A673 (cell line): ENCODE measurements at regions not wholly inside any gene's neighbourhood (a gene's known extent, or its start where the extent isn't known, plus 50 kb on each side); places are given as distances from the start of the nearest gene placed in this dataset.

ENCODE experiments used
- BruUV-seq: library from RNA; stranded (reverse); fragments of 400-500 nt; replicated peaks from 2 replicates; lab custom pipeline; 2021; lab: Mats Ljungman, UMichigan
- CTCF ChIA-PET: fragments of 300-600 bp; sonication (Branson Sonifier 250); formaldehyde crosslinking; loops from one replicate; lab custom pipeline; 2022; ENCODE audit warnings: antibody characterized with exemption; lab: Charles Lee
- POLR2A ChIA-PET: fragments of 300-600 bp; sonication (Branson Sonifier 250); formaldehyde crosslinking; loops from one replicate; lab custom pipeline; 2022; ENCODE audit warnings: antibody characterized with exemption; ENCODE audit not compliant: low non-redundant PET; lab: Charles Lee
- DNase-seq: peaks from one replicate; pipeline ENCODE4 v3.0.0-alpha.2; 2015; ENCODE audit warnings: low spot score
- H3K27ac ChIP-seq: fragments of 200-600 bp; sonication (generic); 2 replicates; pipeline ENCODE4 v1.5.1; 2016; ENCODE audit warnings: mixed run types, low read depth, mild to moderate bottlenecking, mixed read lengths, antibody characterized with exemption, low read length; ENCODE audit not compliant: poor library complexity, severe bottlenecking
- H3K27me3 ChIP-seq: fragments of 200-600 bp; sonication (generic); replicated peaks from 2 replicates; pipeline ENCODE4 v1.6.1; 2017; ENCODE audit warnings: mixed run types, low read depth, mild to moderate bottlenecking, mixed read lengths, antibody characterized with exemption, low read length; ENCODE audit not compliant: insufficient read depth, poor library complexity
- H3K36me3 ChIP-seq: fragments of 200-600 bp; sonication (generic); 2 replicates; pipeline ENCODE4 v1.6.1; 2016; ENCODE audit warnings: mixed run types, mild to moderate bottlenecking, mixed read lengths, antibody characterized with exemption, low read length; ENCODE audit not compliant: insufficient read depth, poor library complexity, severe bottlenecking
- H3K4me1 ChIP-seq: fragments of 200-600 bp; sonication (generic); 2 replicates; pipeline ENCODE4 v1.6.1; 2017; ENCODE audit warnings: mixed run types, mild to moderate bottlenecking, mixed read lengths, antibody characterized with exemption, low read length; ENCODE audit not compliant: insufficient read depth, poor library complexity, severe bottlenecking
- H3K4me3 ChIP-seq: fragments of 200-600 bp; sonication (generic); 2 replicates; pipeline ENCODE4 v1.5.1; 2016; ENCODE audit warnings: low read depth, mixed run types, mild to moderate bottlenecking, mixed read lengths, low read length; ENCODE audit not compliant: poor library complexity, severe bottlenecking
- H3K9me3 ChIP-seq: fragments of 200-600 bp; sonication (generic); 2 replicates; pipeline ENCODE4 v1.6.1; 2016; ENCODE audit warnings: mixed run types, low read depth, mild to moderate bottlenecking, mixed read lengths, antibody characterized with exemption, low read length; ENCODE audit not compliant: poor library complexity, severe bottlenecking
- CTCF ChIP-seq: fragments of 300-800, 200-600 bp; sonication (generic); conservative IDR thresholded peaks from 2 replicates; pipeline ENCODE4 v1.5.1; 2017; ENCODE audit warnings: low read depth, mild to moderate bottlenecking, antibody characterized with exemption, low read length, moderate library complexity, mixed read lengths
- EZH2 ChIP-seq: fragments of 200-600 bp; sonication (generic); IDR thresholded peaks from 2 replicates; pipeline ENCODE4 v1.6.1; 2017; ENCODE audit warnings: borderline replicate concordance, low read depth, mild to moderate bottlenecking, mixed read lengths, antibody characterized with exemption, low read length; ENCODE audit not compliant: poor library complexity, severe bottlenecking
- intact Hi-C: fragments of 100-400 bp; cut with micrococcal nuclease; formaldehyde crosslinking; loops from one replicate; pipeline ENCODE4 v1.10.0; 2022; ENCODE audit not compliant: unreplicated experiment

DNA sequence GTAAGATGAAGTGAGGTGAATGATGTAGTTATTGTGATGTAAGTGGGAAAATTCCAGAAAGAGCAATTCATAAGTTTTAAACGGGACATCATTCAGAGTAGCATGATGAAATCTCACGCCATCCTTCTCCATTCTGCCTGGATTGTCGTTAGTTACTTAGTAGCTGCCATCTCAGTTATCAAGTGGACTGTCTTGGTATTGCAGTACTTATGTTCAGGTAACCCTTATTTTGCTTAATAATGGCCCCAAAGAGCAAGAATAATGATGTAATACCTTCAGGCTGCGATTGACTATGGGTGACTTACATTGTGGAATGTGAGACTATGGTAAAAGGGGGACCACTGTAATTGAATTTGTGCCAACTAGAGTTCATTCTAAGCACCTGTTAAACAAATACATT, 234.1 kb upstream of the TOM1L1 start:
- no TSS peak for BruUV-seq
- no peaks in the 10 kb centered on the region for H3K36me3 ChIP-seq
- no peak overlapping the region for H3K27ac ChIP-seq
- no peaks in the 10 kb centered on the region for H3K27me3 ChIP-seq
- DNase-seq: no peak
- H3K4me3 ChIP-seq: no peak overlapping the region
- H3K4me1 ChIP-seq: no peaks in the 10 kb centered on the region
- TF ChIP-seq EZH2 (no peak), CTCF (no peak)
- CTCF ChIA-PET: no interaction called here
- POLR2A ChIA-PET: no interaction called here
- intact Hi-C loops: no loop called here
- H3K9me3 ChIP-seq: no peaks in the 10 kb centered on the region

GRCh38 chr17:54678158-54678557, 222.5 kb upstream of the TOM1L1 start:
- no TSS peak for BruUV-seq
- ChIA-PET CTCF (no interaction called here), POLR2A (no interaction called here)
- Histone ChIP-seq H3K4me3 (no peak overlapping the region), H3K27me3 (no peaks in the 10 kb centered on the region), H3K27ac (no peak overlapping the region), H3K4me1 (no peaks in the 10 kb centered on the region), H3K9me3 (no peaks in the 10 kb centered on the region), H3K36me3 (no peaks in the 10 kb centered on the region)
- no peak for DNase-seq
- no peak for TF ChIP-seq CTCF
- TF ChIP-seq EZH2: no peak
- intact Hi-C loops: no loop called here

DNA sequence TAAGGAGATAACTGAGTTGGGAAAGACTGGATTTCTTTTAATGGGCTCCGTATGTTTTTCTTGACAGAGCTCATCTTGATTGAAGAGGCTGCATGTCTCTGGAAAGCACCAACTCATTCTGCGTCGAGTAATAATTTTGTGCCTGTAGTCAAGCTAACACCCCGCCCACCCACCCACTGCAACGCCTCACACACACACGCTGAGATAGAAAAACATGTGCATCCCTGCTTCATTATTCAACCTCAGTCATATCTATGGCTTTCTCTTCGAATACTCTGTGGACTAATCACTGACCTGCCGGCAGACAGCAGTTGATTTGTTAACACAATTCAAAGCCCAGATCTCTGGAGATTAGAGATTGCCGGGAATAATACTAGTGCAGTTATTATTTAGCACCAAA, 220.2 kb upstream of the TOM1L1 start:
- BruUV-seq: no TSS peak
- Histone ChIP-seq H3K4me1 (no peaks in the 10 kb centered on the region), H3K36me3 (no peaks in the 10 kb centered on the region), H3K9me3 (no peaks in the 10 kb centered on the region), H3K27me3 (no peaks in the 10 kb centered on the region), H3K27ac (no peak overlapping the region), H3K4me3 (no peak overlapping the region)
- CTCF ChIA-PET: no interaction called here
- DNase-seq: no peak
- intact Hi-C loops: no loop called here
- POLR2A ChIA-PET: no interaction called here
- TF ChIP-seq CTCF (no peak), EZH2 (no peak)
